Adrenal gland (tissue), 5 donors: ENCODE measurements at regions not wholly inside any gene's neighbourhood (a gene's known extent, or its start where the extent isn't known, plus 50 kb on each side); places are given as distances from the start of the nearest gene placed in this dataset.

Experiments
- POLR2A ChIP-seq, 2 donors: fragments of 450-650 bp; IDR thresholded peaks; one replicate each; pipeline ENCODE4 v1.6.1; 2017; ENCODE audit warnings: antibody characterized with exemption in 2 of 2, mild to moderate bottlenecking in 2 of 2, moderate library complexity in 1 of 2
- TF ChIP-seq, protein P1 (sequence below), 6 experiments: fragments of 450-650 bp in 4 of 6; fragments of 200-600 bp in 2 of 6; sonication (generic) in 1 of 6; IDR thresholded peaks; 1 replicate in 5 of 6; 2 replicates in 1 of 6; pipeline versions ENCODE4 v1.5.1 to v1.8.0; 2016 to 2021; ENCODE audit warnings: antibody characterized with exemption in 6 of 6, mild to moderate bottlenecking in 2 of 6, moderate library complexity in 1 of 6
- donor health status: DM: no; HTN: no; CAD: no.

DNA sequence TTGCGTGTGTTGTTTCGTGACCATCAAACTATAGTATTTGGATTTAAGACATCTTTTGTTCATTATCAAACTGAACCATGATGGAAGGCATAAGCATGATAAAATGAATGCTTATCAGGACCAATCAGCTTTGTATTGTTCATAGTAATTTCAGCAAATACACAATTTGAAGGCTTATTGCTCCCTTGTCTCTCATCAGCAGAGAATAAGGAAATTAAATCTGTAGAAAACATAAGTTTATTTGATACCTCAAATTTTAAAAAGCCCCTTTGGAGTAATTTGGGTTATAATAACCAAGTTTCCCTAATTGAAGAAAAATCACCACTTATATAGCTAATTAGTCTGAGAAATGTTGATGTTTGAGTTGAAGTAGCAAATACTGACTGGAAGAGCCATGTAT, 705.7 kb downstream of the NUP35 start:
- no peak for TF ChIP-seq POLR2A (IDR thresholded peaks at IDR 0.05)
- TF ChIP-seq, protein P1, sequence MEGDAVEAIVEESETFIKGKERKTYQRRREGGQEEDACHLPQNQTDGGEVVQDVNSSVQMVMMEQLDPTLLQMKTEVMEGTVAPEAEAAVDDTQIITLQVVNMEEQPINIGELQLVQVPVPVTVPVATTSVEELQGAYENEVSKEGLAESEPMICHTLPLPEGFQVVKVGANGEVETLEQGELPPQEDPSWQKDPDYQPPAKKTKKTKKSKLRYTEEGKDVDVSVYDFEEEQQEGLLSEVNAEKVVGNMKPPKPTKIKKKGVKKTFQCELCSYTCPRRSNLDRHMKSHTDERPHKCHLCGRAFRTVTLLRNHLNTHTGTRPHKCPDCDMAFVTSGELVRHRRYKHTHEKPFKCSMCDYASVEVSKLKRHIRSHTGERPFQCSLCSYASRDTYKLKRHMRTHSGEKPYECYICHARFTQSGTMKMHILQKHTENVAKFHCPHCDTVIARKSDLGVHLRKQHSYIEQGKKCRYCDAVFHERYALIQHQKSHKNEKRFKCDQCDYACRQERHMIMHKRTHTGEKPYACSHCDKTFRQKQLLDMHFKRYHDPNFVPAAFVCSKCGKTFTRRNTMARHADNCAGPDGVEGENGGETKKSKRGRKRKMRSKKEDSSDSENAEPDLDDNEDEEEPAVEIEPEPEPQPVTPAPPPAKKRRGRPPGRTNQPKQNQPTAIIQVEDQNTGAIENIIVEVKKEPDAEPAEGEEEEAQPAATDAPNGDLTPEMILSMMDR (IDR thresholded peaks at IDR 0.05) = no peak
